Left renal cortex interstitium (tissue), 4 donors: ENCODE measurements at regions not wholly inside any gene's neighbourhood (a gene's known extent, or its start where the extent isn't known, plus 50 kb on each side); places are given as distances from the start of the nearest gene placed in this dataset.
"Not testable (repeated sequence)": the region's sequence is repeated elsewhere in the genome, so short reads cannot be mapped to it uniquely, and the experiment has no call there.

Source experiments
- DNase-seq, 4 donors: peaks; one replicate each; pipeline ENCODE4 v3.0.0-alpha.2; 2013; ENCODE audit warnings: low read depth in 4 of 4, low spot score in 2 of 4, missing footprints in 1 of 4

GRCh38 chr14:25350802-25351201 lies 300.9 kb upstream of the STXBP6 start:
- DNase-seq, result no peak

GRCh38 chr14:25350021-25350420 lies 300.1 kb upstream of the STXBP6 start:
- DNase-seq, result no peak

- DNase-seq, result no peak
Measured at GRCh38 chr14:25349269-25349668, 299.3 kb upstream of the STXBP6 start.

DNA sequence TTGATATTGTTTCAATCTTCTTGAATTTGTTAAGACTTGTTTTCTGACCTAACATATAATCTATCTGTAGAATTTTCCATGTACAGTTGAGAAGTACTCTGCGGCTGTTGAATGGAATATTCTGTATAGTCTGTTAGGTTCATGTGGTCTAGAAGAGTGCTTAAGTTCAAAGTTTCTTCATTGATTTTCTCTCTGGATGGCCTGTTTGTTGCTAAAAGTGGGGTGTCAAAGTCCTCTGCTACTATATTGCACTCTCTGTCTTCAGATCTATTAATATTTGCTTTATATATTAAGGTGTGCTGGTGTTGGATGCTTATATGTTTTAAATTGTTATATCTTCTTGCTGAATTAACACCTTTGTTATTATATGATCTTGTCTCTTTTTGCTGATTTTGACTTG lies 290.9 kb upstream of the STXBP6 start:
- DNase-seq, result no peak

DNA sequence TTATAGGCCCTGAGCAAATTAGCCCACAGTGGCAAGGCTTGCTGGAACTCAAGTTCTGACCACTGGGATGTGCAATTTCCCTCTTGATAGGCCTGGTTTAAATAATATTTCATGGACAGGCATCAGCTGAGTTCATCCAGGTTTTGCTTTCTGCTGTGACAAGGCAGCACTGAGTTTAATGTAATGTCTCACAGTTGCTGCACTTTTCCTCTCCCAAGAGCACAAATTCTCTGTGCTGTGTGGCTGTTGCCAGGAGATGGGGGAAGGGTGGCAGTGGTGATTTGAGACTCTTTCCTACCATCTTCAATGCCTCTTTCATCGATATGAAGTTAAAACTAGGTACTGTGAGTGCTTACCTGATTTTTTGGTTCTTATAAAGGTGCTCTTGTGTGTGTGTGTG lies 272.8 kb upstream of the STXBP6 start:
- no peak for DNase-seq

DNA sequence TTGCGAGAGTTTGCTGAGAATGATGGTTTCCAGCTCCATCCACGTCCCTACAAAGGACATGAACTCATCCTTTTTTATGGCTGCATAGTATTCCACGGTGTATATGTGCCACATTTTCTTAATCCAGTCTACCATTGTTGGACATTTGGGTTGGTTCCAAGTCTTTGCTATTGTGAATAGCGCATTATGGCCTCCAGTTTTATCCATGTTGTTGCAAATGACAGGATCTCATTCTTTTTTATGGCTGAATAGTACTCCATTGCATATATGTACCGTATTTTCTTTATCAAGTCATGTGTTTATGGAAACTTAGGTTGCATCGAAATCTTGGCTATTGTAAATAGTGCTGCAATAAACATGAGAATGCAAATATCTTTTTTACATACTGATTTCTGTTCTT lies 266.1 kb upstream of the STXBP6 start:
- not testable (repeated sequence) for DNase-seq

GRCh38 chr14:25308244-25308643 lies 258.3 kb upstream of the STXBP6 start:
- DNase-seq, result no peak

- DNase-seq, result no peak
Measured at GRCh38 chr14:25303934-25304333, 254.0 kb upstream of the STXBP6 start.

DNA sequence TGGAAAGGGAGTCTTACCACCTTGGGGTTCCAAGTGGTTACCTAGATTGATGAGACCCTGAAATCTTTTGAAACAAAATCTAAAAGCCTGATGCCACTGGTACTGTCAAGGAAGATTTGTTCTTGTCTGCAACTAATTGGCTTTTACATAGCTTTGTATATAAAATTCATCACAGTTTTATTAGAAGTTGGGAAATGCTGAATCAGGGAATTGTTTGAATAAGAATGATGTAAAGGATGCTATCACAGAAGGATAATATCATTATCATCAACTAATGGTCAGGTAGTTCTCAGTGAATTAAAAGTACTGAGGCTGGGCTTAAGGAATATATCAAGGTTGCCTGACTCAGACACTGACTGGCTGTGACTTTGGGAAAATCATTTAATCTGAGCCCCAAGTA lies 248.3 kb upstream of the STXBP6 start:
- no peak for DNase-seq

DNA sequence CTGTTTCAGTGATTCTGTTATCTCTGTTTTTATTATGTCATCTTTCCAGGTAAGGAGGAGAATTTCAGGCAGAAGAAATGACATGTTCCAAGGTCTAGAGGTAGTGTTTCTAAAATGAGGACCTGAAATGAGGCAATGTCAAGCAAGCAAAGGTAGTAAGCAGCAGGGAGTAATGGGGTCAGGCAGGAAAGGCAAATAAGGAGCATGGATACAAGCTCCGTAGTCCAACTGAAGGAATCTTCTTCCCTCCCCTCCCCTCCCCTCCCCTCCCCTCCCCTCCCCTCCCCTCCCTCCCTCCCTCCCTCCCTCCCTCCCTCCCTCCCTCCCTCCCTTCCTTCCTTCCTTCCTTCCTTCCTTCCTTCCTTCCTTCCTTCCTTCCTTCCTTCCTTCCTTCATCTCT lies 240.2 kb upstream of the STXBP6 start:
- DNase-seq, result not testable (repeated sequence)

- DNase-seq, result no peak
Measured at GRCh38 chr14:25274529-25274928, 224.6 kb upstream of the STXBP6 start.

GRCh38 chr14:25267186-25267585 lies 217.2 kb upstream of the STXBP6 start:
- DNase-seq, result no peak

- no peak for DNase-seq
Measured at GRCh38 chr14:25259470-25259869, 209.5 kb upstream of the STXBP6 start.

DNA sequence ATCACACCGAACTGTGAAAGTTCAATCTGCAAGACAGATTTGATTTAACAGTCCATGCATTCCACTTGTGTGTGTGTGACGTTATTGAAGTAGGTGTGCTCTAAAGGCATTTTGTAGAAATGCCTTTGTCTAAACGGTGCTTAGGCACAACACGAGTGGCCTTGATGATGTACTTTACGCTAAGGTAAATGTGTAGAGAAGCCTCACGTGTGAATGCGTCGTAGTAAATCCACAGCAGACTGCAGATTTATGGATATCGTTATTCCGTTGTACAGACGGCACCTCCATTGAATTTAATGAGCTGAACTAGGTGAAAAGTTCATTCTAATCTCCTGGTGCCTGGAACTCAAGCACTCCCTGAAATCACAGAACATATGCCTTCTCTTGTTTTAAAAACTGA lies 202.8 kb upstream of the STXBP6 start:
- DNase-seq, result no peak

- DNase-seq, result no peak
Measured at GRCh38 chr14:25250516-25250915, 200.6 kb upstream of the STXBP6 start.

GRCh38 chr14:25247609-25248008 lies 197.7 kb upstream of the STXBP6 start:
- no peak for DNase-seq

GRCh38 chr14:25246751-25247150 lies 196.8 kb upstream of the STXBP6 start:
- DNase-seq, result no peak

- no peak for DNase-seq
Measured at GRCh38 chr14:25239170-25239569, 189.2 kb upstream of the STXBP6 start.

DNA sequence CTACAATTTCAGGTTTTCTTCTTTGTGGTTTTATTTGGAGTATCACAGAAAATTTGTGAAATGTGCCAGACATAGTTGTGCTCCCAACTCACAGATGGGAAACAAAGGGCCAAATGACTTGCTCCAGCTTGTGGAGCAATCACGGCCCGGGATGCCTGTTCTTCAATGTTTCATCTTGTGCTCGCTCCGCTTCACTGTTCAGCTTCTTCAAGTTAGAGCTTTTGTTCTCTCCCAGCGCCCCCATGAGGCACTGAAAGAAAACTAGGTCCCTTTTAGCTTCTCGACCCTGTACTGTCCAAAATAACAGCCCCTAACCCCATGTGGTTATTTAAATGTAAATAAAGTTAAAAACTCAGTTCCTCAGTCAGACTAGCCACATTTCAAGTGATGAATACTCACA lies 187.9 kb upstream of the STXBP6 start:
- no peak for DNase-seq

DNA sequence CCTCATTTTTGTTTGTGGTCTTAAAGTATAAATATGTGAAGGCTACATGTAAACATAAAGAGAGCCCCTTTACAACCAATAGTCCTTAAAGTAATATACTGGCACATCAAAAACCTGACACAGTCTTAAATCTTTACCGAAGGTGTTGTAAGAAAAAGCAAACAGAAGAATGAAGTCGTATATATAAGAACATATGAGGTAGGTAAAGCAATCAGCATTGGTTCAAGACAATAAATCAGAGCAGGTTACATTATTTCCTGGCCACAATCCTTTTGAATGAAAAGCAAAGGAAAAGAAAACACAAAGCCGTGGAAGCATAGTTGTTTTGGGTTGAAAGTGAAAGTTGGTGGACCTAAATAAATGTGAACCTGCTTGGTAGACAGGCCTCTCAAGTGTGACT lies 183.7 kb upstream of the STXBP6 start:
- DNase-seq, result no peak

DNA sequence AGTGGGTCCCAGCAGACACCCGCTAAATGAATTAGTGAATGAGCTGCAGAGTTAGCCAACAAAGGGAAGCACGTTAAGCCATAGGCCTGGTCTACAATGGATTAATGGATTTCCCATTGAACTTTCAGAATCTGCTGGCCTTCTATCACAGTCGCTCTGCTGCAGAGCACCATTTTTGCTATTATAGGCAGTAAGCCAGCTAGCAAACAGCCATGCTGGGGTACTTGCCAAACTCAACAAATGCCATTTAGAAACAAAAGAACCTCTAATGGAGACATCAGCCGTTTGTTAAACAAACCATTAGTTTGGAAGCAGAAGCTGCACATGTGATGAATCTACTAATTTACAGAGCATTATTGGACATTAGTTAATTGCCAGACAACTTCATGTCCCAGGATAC lies 181.1 kb upstream of the STXBP6 start:
- DNase-seq, result no peak

DNA sequence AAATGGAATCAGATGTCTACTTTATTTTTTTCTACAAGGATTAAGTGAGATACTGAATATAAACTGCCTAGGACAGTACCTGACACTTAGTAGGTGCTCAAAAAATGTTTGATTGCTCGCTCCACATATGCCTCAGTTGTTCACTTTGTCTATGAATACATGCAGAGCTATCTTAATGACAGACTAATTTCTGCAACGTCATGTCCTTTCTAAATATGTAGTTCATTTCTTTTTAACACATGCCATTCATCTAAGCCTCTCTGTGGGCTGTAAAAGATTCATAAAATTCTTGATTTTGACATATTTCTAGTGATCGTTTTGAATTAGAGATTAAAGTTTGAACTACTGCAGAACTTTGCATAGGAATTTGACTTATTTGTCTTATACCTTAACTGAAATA lies 176.3 kb upstream of the STXBP6 start:
- no peak for DNase-seq

DNA sequence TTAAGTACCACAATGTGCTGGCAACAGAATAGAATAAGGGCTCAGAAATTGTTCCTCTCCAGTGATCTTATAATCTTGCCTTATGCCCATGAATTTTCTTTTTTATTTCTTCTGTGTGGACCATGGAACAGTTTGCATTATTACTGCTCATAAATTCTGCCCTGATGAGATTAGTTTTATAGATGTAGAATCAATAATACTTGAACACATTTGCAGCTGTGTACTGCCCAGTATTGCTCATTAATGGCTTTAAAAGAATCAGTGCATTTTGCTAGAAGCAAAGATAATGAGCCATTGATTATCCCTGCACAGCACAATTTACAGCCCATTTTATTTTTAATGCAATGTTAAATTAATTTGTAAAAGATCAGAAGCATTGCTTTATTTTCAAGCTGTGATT lies 172.3 kb upstream of the STXBP6 start:
- no peak for DNase-seq

DNA sequence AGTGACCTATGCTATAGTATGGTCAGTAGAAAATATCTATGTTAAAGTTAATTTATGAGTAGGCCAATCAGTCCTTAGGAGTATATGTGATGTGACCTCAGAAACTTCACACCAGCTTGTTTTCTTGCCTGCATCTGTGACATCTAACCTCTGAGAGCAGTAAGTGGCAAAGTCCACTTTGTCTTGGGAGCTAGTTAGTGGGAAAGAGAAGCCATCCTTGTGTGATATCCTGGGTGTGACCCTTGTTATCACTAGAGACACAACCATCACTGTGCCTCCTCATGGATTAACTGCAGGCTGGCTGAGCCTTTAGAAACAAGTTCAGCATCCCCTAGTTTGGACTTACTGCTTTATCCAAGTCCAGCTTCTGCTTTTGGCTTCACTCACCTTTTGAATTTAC lies 170.6 kb upstream of the STXBP6 start:
- DNase-seq, result no peak
